CD8-positive, alpha-beta memory T cell (primary cell): ENCODE measurements at regions not wholly inside any gene's neighbourhood (a gene's known extent, or its start where the extent isn't known, plus 50 kb on each side); places are given as distances from the start of the nearest gene placed in this dataset.
"Not testable (repeated sequence)": the region's sequence is repeated elsewhere in the genome, so short reads cannot be mapped to it uniquely, and the experiment has no call there.

Experiments
- CTCF ChIA-PET: fragments of 350-600 bp; sonication (Branson Sonifier 250); formaldehyde crosslinking; loops from one replicate; lab custom pipeline; 2021; ENCODE audit warnings: antibody characterized with exemption; lab: Charles Lee
- POLR2A ChIA-PET: fragments of 350-600 bp; sonication (Branson Sonifier 250); formaldehyde crosslinking; loops from one replicate; lab custom pipeline; 2021; ENCODE audit warnings: antibody characterized with exemption; lab: Charles Lee
- DNase-seq, 5 donors: peaks; one replicate each; pipeline versions ENCODE4 v3.0.0 to v3.0.0-alpha.2; 2020 to 2022; ENCODE audit warnings: mixed read lengths in 1 of 5
- H3K27ac ChIP-seq: one replicate; pipeline ENCODE4 v1.7.0; 2013; ENCODE audit warnings: low read depth, mild to moderate bottlenecking, low read length, moderate library complexity
- H3K27me3 ChIP-seq: 2 replicates; pipeline ENCODE4 v1.7.0; 2013; ENCODE audit warnings: low read length, mild to moderate bottlenecking; ENCODE audit not compliant: insufficient read depth, poor library complexity, severe bottlenecking
- H3K36me3 ChIP-seq: 2 replicates; pipeline ENCODE4 v1.7.0; 2013; ENCODE audit warnings: mild to moderate bottlenecking, low read length, moderate library complexity; ENCODE audit not compliant: insufficient read depth
- H3K4me1 ChIP-seq: 2 replicates; pipeline ENCODE4 v1.7.0; 2013; ENCODE audit warnings: mild to moderate bottlenecking, low read length, moderate library complexity; ENCODE audit not compliant: insufficient read depth
- H3K4me3 ChIP-seq: 2 replicates; pipeline ENCODE4 v1.7.0; 2013; ENCODE audit warnings: mild to moderate bottlenecking, low read length
- H3K9me3 ChIP-seq: 2 replicates; pipeline ENCODE4 v1.7.0; 2013; ENCODE audit warnings: mild to moderate bottlenecking, low read length
- H3K27ac Mint-ChIP-seq, 8 donors: one replicate each; pipeline ENCODE4 v1.8.0; 2020 to 2021; ENCODE audit warnings: mixed read lengths in 8 of 8, mild to moderate bottlenecking in 6 of 8, inconsistent platforms in 3 of 8, moderate library complexity in 3 of 8
- H3K27me3 Mint-ChIP-seq, 2 donors: one replicate each; pipeline ENCODE4 v1.8.0; 2020 to 2021; ENCODE audit warnings: mixed read lengths in 2 of 2, mild to moderate bottlenecking in 1 of 2, moderate library complexity in 1 of 2
- H3K36me3 Mint-ChIP-seq, 3 donors: one replicate each; pipeline ENCODE4 v1.8.0; 2020 to 2021; ENCODE audit warnings: mixed read lengths in 3 of 3, inconsistent platforms in 1 of 3, mild to moderate bottlenecking in 1 of 3
- H3K4me1 Mint-ChIP-seq, 3 donors: one replicate each; pipeline ENCODE4 v1.8.0; 2020 to 2021; ENCODE audit warnings: mixed read lengths in 3 of 3, inconsistent platforms in 1 of 3, mild to moderate bottlenecking in 1 of 3
- H3K4me3 Mint-ChIP-seq, 7 donors: one replicate each; pipeline ENCODE4 v1.8.0; 2020 to 2021; ENCODE audit warnings: mixed read lengths in 7 of 7, mild to moderate bottlenecking in 6 of 7, moderate library complexity in 4 of 7, inconsistent platforms in 2 of 7
- H3K9me3 Mint-ChIP-seq, 5 donors: one replicate each; pipeline ENCODE4 v1.8.0; 2020 to 2022; ENCODE audit warnings: mixed read lengths in 5 of 5, mild to moderate bottlenecking in 3 of 5, moderate library complexity in 2 of 5, inconsistent platforms in 1 of 5

GRCh38 chr11:134599299-134599771 lies 187.3 kb upstream of the B3GAT1 start:
- Histone ChIP-seq H3K27me3 (no peaks in the 10 kb centered on the region), H3K9me3 (no peaks in the 10 kb centered on the region), H3K27ac (no peak overlapping the region), H3K4me3 (no peak overlapping the region), H3K4me1 (no peaks in the 10 kb centered on the region), H3K36me3 (no peaks in the 10 kb centered on the region)
- no peaks in the 10 kb centered on the region for H3K36me3 Mint-ChIP-seq
- H3K4me1 Mint-ChIP-seq, result no peaks in the 10 kb centered on the region
- no peak overlapping the region for H3K4me3 Mint-ChIP-seq
- no peak for DNase-seq
- H3K27me3 Mint-ChIP-seq, result peaks cover 5 to 25% of the 10 kb centered on the region in 2 donors
- no peak overlapping the region for H3K27ac Mint-ChIP-seq
- H3K9me3 Mint-ChIP-seq, result no peaks in the 10 kb centered on the region
- ChIA-PET POLR2A (no interaction called here), CTCF (no interaction called here)

DNA sequence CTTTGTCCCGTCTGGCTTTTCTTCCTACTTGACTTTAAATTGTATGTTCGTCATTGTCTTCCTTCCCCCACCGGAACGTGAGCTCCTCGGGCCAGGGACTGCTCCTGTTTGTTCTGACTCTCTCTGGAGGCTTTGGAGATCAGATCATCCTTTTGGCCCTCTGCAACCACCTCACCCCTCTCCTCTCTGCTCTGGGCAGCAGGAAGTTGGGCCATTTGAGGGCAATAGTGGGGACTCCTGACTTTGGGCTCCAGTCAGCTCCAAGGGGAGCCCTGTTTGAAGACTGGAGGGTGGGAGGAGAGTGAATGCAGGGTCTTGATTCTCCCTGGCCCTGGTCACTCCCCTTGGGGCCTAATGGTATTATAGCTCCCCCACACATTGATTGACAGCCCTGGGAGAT lies 186.3 kb upstream of the B3GAT1 start:
- ChIA-PET POLR2A (no interaction called here), CTCF (no interaction called here)
- H3K4me3 ChIP-seq, result no peak overlapping the region
- DNase-seq, result no peak
- no peaks in the 10 kb centered on the region for H3K9me3 ChIP-seq
- H3K36me3 Mint-ChIP-seq, result no peaks in the 10 kb centered on the region
- no peaks in the 10 kb centered on the region for H3K9me3 Mint-ChIP-seq
- no peaks in the 10 kb centered on the region for H3K36me3 ChIP-seq
- H3K4me1 ChIP-seq, result no peaks in the 10 kb centered on the region
- no peak overlapping the region for H3K4me3 Mint-ChIP-seq
- H3K4me1 Mint-ChIP-seq, result no peaks in the 10 kb centered on the region
- H3K27me3 ChIP-seq, result no peaks in the 10 kb centered on the region
- peaks cover 3 to 25% of the 10 kb centered on the region in 2 donors for H3K27me3 Mint-ChIP-seq
- H3K27ac ChIP-seq, result no peak overlapping the region
- H3K27ac Mint-ChIP-seq, result no peak overlapping the region

- H3K4me3 ChIP-seq, result no peak overlapping the region
- Mint-ChIP-seq H3K27me3 (peaks cover 1 to 21% of the 10 kb centered on the region in 2 donors), H3K27ac (no peak overlapping the region), H3K4me1 (no peaks in the 10 kb centered on the region), H3K36me3 (no peaks in the 10 kb centered on the region), H3K4me3 (no peak overlapping the region), H3K9me3 (no peaks in the 10 kb centered on the region)
- no peaks in the 10 kb centered on the region for H3K27me3 ChIP-seq
- no peak overlapping the region for H3K27ac ChIP-seq
- H3K4me1 ChIP-seq, result no peaks in the 10 kb centered on the region
- ChIA-PET POLR2A (no interaction called here), CTCF (no interaction called here)
- H3K9me3 ChIP-seq, result no peaks in the 10 kb centered on the region
- H3K36me3 ChIP-seq, result no peaks in the 10 kb centered on the region
- DNase-seq, result no peak
Observed at GRCh38 chr11:134597452-134597851, 185.4 kb upstream of the B3GAT1 start.

GRCh38 chr11:134596404-134596803 lies 184.4 kb upstream of the B3GAT1 start:
- H3K4me3 ChIP-seq, result no peak overlapping the region
- DNase-seq, result no peak
- Mint-ChIP-seq H3K4me1 (no peaks in the 10 kb centered on the region), H3K27ac (no peak overlapping the region), H3K9me3 (no peaks in the 10 kb centered on the region), H3K36me3 (no peaks in the 10 kb centered on the region), H3K27me3 (peaks cover 1 to 18% of the 10 kb centered on the region in 2 donors), H3K4me3 (no peak overlapping the region)
- no peaks in the 10 kb centered on the region for H3K27me3 ChIP-seq
- ChIA-PET CTCF (no interaction called here), POLR2A (no interaction called here)
- H3K27ac ChIP-seq, result no peak overlapping the region
- no peaks in the 10 kb centered on the region for H3K9me3 ChIP-seq
- no peaks in the 10 kb centered on the region for H3K4me1 ChIP-seq
- H3K36me3 ChIP-seq, result no peaks in the 10 kb centered on the region

DNA sequence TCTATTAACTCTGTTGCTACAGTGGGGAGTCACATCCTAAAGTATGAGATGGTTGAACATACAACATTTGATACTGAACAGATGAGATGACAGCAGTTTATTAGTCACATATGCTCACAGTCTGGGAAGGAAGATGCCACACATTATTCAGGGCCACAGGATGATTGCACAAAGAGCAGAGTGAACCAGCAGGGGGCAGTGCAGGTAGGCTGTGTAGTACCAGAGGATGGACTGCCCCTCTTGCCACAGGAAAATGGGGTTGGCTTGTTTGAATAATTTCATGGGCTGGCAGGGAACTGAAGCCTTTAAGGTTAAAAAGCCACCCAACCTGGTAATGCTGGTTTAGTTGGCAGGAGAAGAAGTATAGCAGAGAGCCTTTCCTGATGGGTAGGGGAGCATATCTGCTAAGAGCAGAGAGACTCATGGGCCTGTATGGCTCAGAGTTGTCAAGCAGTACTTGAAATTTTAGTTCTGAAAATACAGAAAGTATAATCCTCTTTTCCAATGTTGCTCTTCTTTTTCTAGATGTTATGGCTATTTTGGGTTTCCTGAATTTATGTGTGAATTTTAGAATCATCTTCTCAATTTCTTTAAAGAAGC lies 180.4 kb upstream of the B3GAT1 start:
- Mint-ChIP-seq H3K36me3 (no peaks in the 10 kb centered on the region), H3K27me3 (peaks cover 6 to 16% of the 10 kb centered on the region in 2 donors), H3K4me1 (no peaks in the 10 kb centered on the region), H3K4me3 (no peak overlapping the region), H3K9me3 (no peaks in the 10 kb centered on the region), H3K27ac (no peak overlapping the region)
- H3K4me1 ChIP-seq, result no peaks in the 10 kb centered on the region
- H3K27ac ChIP-seq, result no peak overlapping the region
- no peaks in the 10 kb centered on the region for H3K36me3 ChIP-seq
- POLR2A ChIA-PET, result no interaction called here
- peak in 2 of 5 donors; percentile 9 to 12 for DNase-seq
- no peak overlapping the region for H3K4me3 ChIP-seq
- H3K9me3 ChIP-seq, result no peaks in the 10 kb centered on the region
- CTCF ChIA-PET, result no interaction called here
- H3K27me3 ChIP-seq, result no peaks in the 10 kb centered on the region

DNA sequence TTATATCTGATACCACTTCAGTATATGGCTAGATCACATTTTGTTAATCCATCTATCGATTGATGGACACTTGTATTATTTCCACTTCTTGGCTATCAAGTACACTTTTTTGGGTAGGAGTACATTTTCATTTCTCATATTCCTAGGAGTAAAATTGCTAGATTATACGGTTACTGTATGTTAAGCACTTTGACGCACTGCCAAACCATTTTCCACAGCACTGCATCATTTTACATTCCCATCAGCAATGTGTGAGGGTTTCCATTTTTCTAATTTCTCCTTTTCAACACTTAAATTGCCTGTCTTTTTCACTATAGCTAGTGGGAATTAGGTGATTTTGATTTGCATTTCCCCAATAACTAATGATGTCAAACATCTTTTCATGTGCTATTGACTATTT lies 179.3 kb upstream of the B3GAT1 start:
- ChIA-PET POLR2A (no interaction called here), CTCF (no interaction called here)
- no peaks in the 10 kb centered on the region for H3K27me3 ChIP-seq
- H3K4me3 ChIP-seq, result no peak overlapping the region
- no peak for DNase-seq
- H3K27ac ChIP-seq, result no peak overlapping the region
- no peaks in the 10 kb centered on the region for H3K36me3 Mint-ChIP-seq
- no peaks in the 10 kb centered on the region for H3K9me3 Mint-ChIP-seq
- H3K4me1 Mint-ChIP-seq, result no peaks in the 10 kb centered on the region
- no peak overlapping the region for H3K4me3 Mint-ChIP-seq
- H3K36me3 ChIP-seq, result no peaks in the 10 kb centered on the region
- no peaks in the 10 kb centered on the region for H3K9me3 ChIP-seq
- H3K27me3 Mint-ChIP-seq, result peaks cover 14 to 21% of the 10 kb centered on the region in 2 donors
- H3K4me1 ChIP-seq, result no peaks in the 10 kb centered on the region
- no peak overlapping the region for H3K27ac Mint-ChIP-seq

DNA sequence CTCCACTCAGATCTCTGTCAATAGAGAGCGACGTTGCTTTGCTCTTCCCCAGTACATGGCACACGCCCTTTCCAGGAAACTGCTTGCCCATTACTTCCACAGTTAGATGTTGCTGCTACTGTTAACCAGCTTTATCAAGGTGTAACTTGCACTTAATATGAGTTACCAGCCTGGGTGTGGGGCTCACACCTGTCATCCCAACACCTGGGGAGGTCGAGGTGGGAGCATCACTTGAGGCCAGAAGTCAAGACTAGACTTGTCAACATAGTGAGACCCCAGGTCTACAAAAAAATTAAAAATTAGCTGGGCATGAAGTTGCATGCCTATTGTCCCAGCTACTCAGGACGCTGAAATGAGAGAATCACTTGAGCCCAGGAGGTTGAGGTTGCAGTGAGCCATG lies 177.1 kb upstream of the B3GAT1 start:
- no peaks in the 10 kb centered on the region for H3K4me1 ChIP-seq
- Mint-ChIP-seq H3K27me3 (peaks cover 19 to 26% of the 10 kb centered on the region in 2 donors), H3K36me3 (no peaks in the 10 kb centered on the region), H3K27ac (no peak overlapping the region), H3K4me1 (peaks cover 0 to 1% (median 0%) of the 10 kb centered on the region in 3 donors), H3K9me3 (no peaks in the 10 kb centered on the region), H3K4me3 (no peak overlapping the region)
- no peak overlapping the region for H3K4me3 ChIP-seq
- no peaks in the 10 kb centered on the region for H3K9me3 ChIP-seq
- POLR2A ChIA-PET, result no interaction called here
- H3K27me3 ChIP-seq, result no peaks in the 10 kb centered on the region
- CTCF ChIA-PET, result no interaction called here
- H3K27ac ChIP-seq, result no peak overlapping the region
- no peaks in the 10 kb centered on the region for H3K36me3 ChIP-seq
- no peak for DNase-seq

- CTCF ChIA-PET, H3K4me3 ChIP-seq, H3K9me3 ChIP-seq, H3K4me1 Mint-ChIP-seq, H3K27ac Mint-ChIP-seq, H3K27ac ChIP-seq, H3K4me3 Mint-ChIP-seq, H3K36me3 ChIP-seq, DNase-seq, H3K27me3 ChIP-seq, H3K4me1 ChIP-seq, POLR2A ChIA-PET, H3K9me3 Mint-ChIP-seq, H3K36me3 Mint-ChIP-seq: not testable (repeated sequence)
- H3K27me3 Mint-ChIP-seq, result peaks cover 19 to 26% of the 10 kb centered on the region in 2 donors
Observed at GRCh38 chr11:134588460-134589110, 176.5 kb upstream of the B3GAT1 start.
